GM23338 (cell line): ENCODE measurements at regions not wholly inside any gene's neighbourhood (a gene's known extent, or its start where the extent isn't known, plus 50 kb on each side); places are given as distances from the start of the nearest gene placed in this dataset.

Experiments used
- ATAC-seq: fragments of 200-7000 bp; cut with Tn5 transposase; 3 replicates; pipeline ENCODE4 v1.9.1; 2020
- DNase-seq: peaks from one replicate; pipeline ENCODE4 v3.0.0-alpha.2; 2015; ENCODE audit warnings: low spot score
- H2AFZ ChIP-seq: fragments of 200-600 bp; sonication (generic); 2 replicates; pipeline ENCODE4 v1.8.0; 2016; ENCODE audit warnings: antibody characterized with exemption, mild to moderate bottlenecking, moderate library complexity
- H3F3A ChIP-seq: fragments of 200-600 bp; sonication (generic); replicated peaks from 2 replicates; pipeline ENCODE4 v1.8.0; 2017; ENCODE audit warnings: antibody characterized with exemption, mixed run types, low read depth
- H3K27ac ChIP-seq: fragments of 200-600 bp; sonication (generic); 2 replicates; pipeline ENCODE4 v1.6.1; 2016; ENCODE audit warnings: low read depth
- H3K27me3 ChIP-seq: fragments of 200-600 bp; sonication (generic); 2 replicates; pipeline ENCODE4 v1.8.0; 2016; ENCODE audit warnings: mild to moderate bottlenecking, mixed run types, moderate library complexity; ENCODE audit not compliant: insufficient read depth
- H3K36me3 ChIP-seq: fragments of 200-600 bp; sonication (generic); 2 replicates; pipeline ENCODE4 v1.8.0; 2016; ENCODE audit warnings: mild to moderate bottlenecking; ENCODE audit not compliant: insufficient read depth
- H3K4me1 ChIP-seq: fragments of 200-600 bp; sonication (generic); 2 replicates; pipeline ENCODE4 v1.8.0; 2016; ENCODE audit warnings: mild to moderate bottlenecking, moderate library complexity; ENCODE audit not compliant: insufficient read depth
- H3K4me2 ChIP-seq: fragments of 200-600 bp; sonication (generic); 2 replicates; pipeline ENCODE4 v1.7.1; 2017; ENCODE audit warnings: mixed run types
- H3K4me3 ChIP-seq: fragments of 200-600 bp; sonication (generic); 2 replicates; pipeline ENCODE4 v1.6.1; 2016; ENCODE audit warnings: mixed run types
- H3K79me2 ChIP-seq: fragments of 200-600 bp; sonication (generic); replicated peaks from 2 replicates; pipeline ENCODE4 v1.8.0; 2017; ENCODE audit warnings: mild to moderate bottlenecking; ENCODE audit not compliant: insufficient read depth
- H3K9me2 ChIP-seq: fragments of 200-600 bp; sonication (generic); 2 replicates; pipeline ENCODE4 v1.8.0; 2017; ENCODE audit not compliant: insufficient read depth
- H4K20me1 ChIP-seq: fragments of 200-600 bp; sonication (generic); replicated peaks from 2 replicates; pipeline ENCODE4 v1.8.0; 2017; ENCODE audit warnings: mild to moderate bottlenecking; ENCODE audit not compliant: insufficient read depth
- H3K27ac Mint-ChIP-seq: 2 replicates; pipeline ENCODE4 v1.8.0; 2020; ENCODE audit warnings: inconsistent platforms, mild to moderate bottlenecking, moderate library complexity, mixed read lengths
- H3K27me3 Mint-ChIP-seq: 3 replicates; pipeline ENCODE4 v1.8.0; 2022; ENCODE audit warnings: low read depth, mild to moderate bottlenecking, moderate library complexity, mixed read lengths, inconsistent platforms; ENCODE audit not compliant: insufficient read depth, poor library complexity
- H3K36me3 Mint-ChIP-seq: 3 replicates; pipeline ENCODE4 v1.8.0; 2021; ENCODE audit warnings: low read depth, mild to moderate bottlenecking, inconsistent platforms, moderate library complexity, mixed read lengths
- H3K4me1 Mint-ChIP-seq: 3 replicates; pipeline ENCODE4 v1.8.0; 2020; ENCODE audit warnings: mild to moderate bottlenecking, inconsistent platforms, mixed read lengths
- H3K4me3 Mint-ChIP-seq: 3 replicates; pipeline ENCODE4 v1.8.0; 2021; ENCODE audit warnings: moderate library complexity, mild to moderate bottlenecking, inconsistent platforms, mixed read lengths
- H3K9me3 Mint-ChIP-seq: 3 replicates; pipeline ENCODE4 v1.8.0; 2020; ENCODE audit warnings: moderate library complexity, mild to moderate bottlenecking, inconsistent platforms, mixed read lengths
- CREB1 ChIP-seq: fragments of 250-450 bp; sonication (Bioruptor Pico); IDR thresholded peaks from 2 replicates; pipeline ENCODE4 v1.5.0; 2020; ENCODE audit warnings: low read depth, mild to moderate bottlenecking, moderate library complexity
- EZH2phosphoT487 ChIP-seq: fragments of 200-600 bp; sonication (generic); IDR thresholded peaks from one replicate; pipeline ENCODE4 v1.8.1; 2018; ENCODE audit warnings: antibody characterized with exemption; ENCODE audit not compliant: unreplicated experiment
- POLR2AphosphoS5 ChIP-seq: IDR thresholded peaks from 2 replicates; pipeline ENCODE4 v1.6.1; 2016; ENCODE audit warnings: antibody characterized with exemption, low read depth
- ZNF114 ChIP-seq: fragments of 250-450 bp; sonication (Bioruptor Pico); IDR thresholded peaks from 2 replicates; pipeline ENCODE4 v1.5.0; 2020; ENCODE audit warnings: mild to moderate bottlenecking, moderate library complexity
- ZNF331 ChIP-seq: fragments of 250-450 bp; sonication (Bioruptor Pico); IDR thresholded peaks from 2 replicates; pipeline ENCODE4 v1.5.0; 2020; ENCODE audit warnings: low read depth, mild to moderate bottlenecking, moderate library complexity
- TF ChIP-seq, protein P1 (sequence below): fragments of 250-450 bp; sonication (Bioruptor Pico); IDR thresholded peaks from 2 replicates; pipeline ENCODE4 v1.5.0; 2020; ENCODE audit warnings: mild to moderate bottlenecking, moderate library complexity
- TF ChIP-seq, protein P2 (sequence below): IDR thresholded peaks from one replicate; pipeline ENCODE4 v1.6.1; 2018; ENCODE audit warnings: antibody characterized with exemption; ENCODE audit not compliant: unreplicated experiment
- TF ChIP-seq, protein P3 (sequence below): IDR thresholded peaks from 2 replicates; pipeline ENCODE4 v1.6.1; 2016; ENCODE audit warnings: antibody characterized with exemption

DNA sequence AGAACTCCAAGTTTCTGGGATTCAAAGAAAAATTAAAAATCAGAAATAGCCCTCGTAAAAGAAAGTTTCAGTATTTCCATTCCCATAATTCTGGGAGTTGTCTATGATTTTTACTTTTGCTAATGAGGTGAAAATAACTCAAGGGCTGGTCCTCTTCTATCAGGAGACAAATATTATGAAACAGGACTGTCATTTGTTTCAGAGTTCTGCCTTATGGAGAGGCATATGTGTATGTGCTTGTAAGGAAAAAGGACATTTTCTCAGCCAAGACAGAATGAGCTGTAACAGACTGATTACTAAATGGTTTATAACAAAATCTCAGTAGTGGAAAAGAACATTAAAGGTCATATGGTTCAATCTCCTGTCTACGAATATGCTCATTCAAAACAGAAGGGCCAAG, 59.0 kb upstream of the TAB3 start:
- Mint-ChIP-seq H3K4me3 (no peak overlapping the region), H3K9me3 (peaks cover 4% of the 10 kb centered on the region; the same call in 2 of the 3 replicates), H3K27ac (no peak overlapping the region), H3K36me3 (no peaks in the 10 kb centered on the region), H3K4me1 (no peaks in the 10 kb centered on the region), H3K27me3 (no peaks in the 10 kb centered on the region)
- DNase-seq: no peak
- H3K27me3 ChIP-seq: no peaks in the 10 kb centered on the region
- no peaks in the 10 kb centered on the region for H3F3A ChIP-seq
- no peaks in the 10 kb centered on the region for H4K20me1 ChIP-seq
- no peaks in the 10 kb centered on the region for H3K9me2 ChIP-seq
- no peak overlapping the region for H3K4me2 ChIP-seq
- no peaks in the 10 kb centered on the region for H3K79me2 ChIP-seq
- no peak overlapping the region for H3K4me3 ChIP-seq
- ATAC-seq: no peak
- no peak overlapping the region for H3K27ac ChIP-seq
- TF ChIP-seq ZNF331: no peak
- TF ChIP-seq CREB1 (CRISPR knock-in tag): no peak
- no peak overlapping the region for H2AFZ ChIP-seq
- H3K4me1 ChIP-seq: no peaks in the 10 kb centered on the region
- no peaks in the 10 kb centered on the region for H3K36me3 ChIP-seq

DNA sequence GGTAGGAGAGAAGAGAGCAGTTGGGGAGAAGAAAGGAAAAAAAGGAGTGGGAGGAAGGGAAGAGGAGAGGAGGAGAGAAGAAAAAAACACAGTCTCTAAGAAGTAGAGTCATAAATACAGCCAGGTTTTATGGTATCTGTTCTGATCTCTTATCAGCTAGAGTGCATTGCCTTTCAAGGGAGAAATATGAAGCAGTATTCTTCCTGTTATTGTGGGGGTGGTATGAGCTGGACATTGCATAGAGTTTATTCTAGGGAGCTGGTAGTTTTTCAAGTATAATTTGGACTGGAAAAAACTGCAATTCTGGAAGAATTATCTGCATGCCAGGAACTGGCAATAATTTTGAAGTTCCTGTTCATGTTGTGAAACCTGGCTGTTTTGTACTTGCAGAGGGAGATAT, 54.9 kb upstream of the TAB3 start:
- no peaks in the 10 kb centered on the region for H3K36me3 Mint-ChIP-seq
- Histone ChIP-seq H3K4me2 (no peak overlapping the region), H3K9me2 (no peaks in the 10 kb centered on the region), H3K36me3 (no peaks in the 10 kb centered on the region), H3K4me1 (no peaks in the 10 kb centered on the region), H3F3A (no peaks in the 10 kb centered on the region), H3K79me2 (no peaks in the 10 kb centered on the region), H2AFZ (no peak overlapping the region), H3K4me3 (no peak overlapping the region), H4K20me1 (no peaks in the 10 kb centered on the region), H3K27ac (no peak overlapping the region), H3K27me3 (no peaks in the 10 kb centered on the region)
- no peaks in the 10 kb centered on the region for H3K27me3 Mint-ChIP-seq
- DNase-seq (no peak), ATAC-seq (no peak)
- no peak for TF ChIP-seq CREB1 (CRISPR knock-in tag)
- no peak for TF ChIP-seq POLR2AphosphoS5
- TF ChIP-seq, protein P1, sequence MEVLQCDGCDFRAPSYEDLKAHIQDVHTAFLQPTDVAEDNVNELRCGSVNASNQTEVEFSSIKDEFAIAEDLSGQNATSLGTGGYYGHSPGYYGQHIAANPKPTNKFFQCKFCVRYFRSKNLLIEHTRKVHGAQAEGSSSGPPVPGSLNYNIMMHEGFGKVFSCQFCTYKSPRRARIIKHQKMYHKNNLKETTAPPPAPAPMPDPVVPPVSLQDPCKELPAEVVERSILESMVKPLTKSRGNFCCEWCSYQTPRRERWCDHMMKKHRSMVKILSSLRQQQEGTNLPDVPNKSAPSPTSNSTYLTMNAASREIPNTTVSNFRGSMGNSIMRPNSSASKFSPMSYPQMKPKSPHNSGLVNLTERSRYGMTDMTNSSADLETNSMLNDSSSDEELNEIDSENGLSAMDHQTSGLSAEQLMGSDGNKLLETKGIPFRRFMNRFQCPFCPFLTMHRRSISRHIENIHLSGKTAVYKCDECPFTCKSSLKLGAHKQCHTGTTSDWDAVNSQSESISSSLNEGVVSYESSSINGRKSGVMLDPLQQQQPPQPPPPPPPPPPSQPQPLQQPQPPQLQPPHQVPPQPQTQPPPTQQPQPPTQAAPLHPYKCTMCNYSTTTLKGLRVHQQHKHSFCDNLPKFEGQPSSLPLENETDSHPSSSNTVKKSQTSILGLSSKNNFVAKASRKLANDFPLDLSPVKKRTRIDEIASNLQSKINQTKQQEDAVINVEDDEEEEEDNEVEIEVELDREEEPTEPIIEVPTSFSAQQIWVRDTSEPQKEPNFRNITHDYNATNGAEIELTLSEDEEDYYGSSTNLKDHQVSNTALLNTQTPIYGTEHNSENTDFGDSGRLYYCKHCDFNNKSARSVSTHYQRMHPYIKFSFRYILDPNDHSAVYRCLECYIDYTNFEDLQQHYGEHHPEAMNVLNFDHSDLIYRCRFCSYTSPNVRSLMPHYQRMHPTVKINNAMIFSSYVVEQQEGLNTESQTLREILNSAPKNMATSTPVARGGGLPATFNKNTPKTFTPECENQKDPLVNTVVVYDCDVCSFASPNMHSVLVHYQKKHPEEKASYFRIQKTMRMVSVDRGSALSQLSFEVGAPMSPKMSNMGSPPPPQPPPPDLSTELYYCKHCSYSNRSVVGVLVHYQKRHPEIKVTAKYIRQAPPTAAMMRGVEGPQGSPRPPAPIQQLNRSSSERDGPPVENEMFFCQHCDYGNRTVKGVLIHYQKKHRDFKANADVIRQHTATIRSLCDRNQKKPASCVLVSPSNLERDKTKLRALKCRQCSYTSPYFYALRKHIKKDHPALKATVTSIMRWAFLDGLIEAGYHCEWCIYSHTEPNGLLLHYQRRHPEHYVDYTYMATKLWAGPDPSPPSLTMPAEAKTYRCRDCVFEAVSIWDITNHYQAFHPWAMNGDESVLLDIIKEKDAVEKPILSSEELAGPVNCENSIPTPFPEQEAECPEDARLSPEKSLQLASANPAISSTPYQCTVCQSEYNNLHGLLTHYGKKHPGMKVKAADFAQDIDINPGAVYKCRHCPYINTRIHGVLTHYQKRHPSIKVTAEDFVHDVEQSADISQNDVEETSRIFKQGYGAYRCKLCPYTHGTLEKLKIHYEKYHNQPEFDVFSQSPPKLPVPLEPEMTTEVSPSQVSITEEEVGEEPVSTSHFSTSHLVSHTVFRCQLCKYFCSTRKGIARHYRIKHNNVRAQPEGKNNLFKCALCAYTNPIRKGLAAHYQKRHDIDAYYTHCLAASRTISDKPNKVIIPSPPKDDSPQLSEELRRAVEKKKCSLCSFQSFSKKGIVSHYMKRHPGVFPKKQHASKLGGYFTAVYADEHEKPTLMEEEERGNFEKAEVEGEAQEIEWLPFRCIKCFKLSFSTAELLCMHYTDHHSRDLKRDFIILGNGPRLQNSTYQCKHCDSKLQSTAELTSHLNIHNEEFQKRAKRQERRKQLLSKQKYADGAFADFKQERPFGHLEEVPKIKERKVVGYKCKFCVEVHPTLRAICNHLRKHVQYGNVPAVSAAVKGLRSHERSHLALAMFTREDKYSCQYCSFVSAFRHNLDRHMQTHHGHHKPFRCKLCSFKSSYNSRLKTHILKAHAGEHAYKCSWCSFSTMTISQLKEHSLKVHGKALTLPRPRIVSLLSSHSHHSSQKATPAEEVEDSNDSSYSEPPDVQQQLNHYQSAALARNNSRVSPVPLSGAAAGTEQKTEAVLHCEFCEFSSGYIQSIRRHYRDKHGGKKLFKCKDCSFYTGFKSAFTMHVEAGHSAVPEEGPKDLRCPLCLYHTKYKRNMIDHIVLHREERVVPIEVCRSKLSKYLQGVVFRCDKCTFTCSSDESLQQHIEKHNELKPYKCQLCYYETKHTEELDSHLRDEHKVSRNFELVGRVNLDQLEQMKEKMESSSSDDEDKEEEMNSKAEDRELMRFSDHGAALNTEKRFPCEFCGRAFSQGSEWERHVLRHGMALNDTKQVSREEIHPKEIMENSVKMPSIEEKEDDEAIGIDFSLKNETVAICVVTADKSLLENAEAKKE (CRISPR knock-in tag): no peak
- TF ChIP-seq ZNF114: no peak
- TF ChIP-seq, protein P2, sequence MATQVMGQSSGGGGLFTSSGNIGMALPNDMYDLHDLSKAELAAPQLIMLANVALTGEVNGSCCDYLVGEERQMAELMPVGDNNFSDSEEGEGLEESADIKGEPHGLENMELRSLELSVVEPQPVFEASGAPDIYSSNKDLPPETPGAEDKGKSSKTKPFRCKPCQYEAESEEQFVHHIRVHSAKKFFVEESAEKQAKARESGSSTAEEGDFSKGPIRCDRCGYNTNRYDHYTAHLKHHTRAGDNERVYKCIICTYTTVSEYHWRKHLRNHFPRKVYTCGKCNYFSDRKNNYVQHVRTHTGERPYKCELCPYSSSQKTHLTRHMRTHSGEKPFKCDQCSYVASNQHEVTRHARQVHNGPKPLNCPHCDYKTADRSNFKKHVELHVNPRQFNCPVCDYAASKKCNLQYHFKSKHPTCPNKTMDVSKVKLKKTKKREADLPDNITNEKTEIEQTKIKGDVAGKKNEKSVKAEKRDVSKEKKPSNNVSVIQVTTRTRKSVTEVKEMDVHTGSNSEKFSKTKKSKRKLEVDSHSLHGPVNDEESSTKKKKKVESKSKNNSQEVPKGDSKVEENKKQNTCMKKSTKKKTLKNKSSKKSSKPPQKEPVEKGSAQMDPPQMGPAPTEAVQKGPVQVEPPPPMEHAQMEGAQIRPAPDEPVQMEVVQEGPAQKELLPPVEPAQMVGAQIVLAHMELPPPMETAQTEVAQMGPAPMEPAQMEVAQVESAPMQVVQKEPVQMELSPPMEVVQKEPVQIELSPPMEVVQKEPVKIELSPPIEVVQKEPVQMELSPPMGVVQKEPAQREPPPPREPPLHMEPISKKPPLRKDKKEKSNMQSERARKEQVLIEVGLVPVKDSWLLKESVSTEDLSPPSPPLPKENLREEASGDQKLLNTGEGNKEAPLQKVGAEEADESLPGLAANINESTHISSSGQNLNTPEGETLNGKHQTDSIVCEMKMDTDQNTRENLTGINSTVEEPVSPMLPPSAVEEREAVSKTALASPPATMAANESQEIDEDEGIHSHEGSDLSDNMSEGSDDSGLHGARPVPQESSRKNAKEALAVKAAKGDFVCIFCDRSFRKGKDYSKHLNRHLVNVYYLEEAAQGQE: no peak
- no peak for TF ChIP-seq EZH2phosphoT487
- TF ChIP-seq, protein P3, sequence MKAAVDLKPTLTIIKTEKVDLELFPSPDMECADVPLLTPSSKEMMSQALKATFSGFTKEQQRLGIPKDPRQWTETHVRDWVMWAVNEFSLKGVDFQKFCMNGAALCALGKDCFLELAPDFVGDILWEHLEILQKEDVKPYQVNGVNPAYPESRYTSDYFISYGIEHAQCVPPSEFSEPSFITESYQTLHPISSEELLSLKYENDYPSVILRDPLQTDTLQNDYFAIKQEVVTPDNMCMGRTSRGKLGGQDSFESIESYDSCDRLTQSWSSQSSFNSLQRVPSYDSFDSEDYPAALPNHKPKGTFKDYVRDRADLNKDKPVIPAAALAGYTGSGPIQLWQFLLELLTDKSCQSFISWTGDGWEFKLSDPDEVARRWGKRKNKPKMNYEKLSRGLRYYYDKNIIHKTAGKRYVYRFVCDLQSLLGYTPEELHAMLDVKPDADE: no peak
- no peaks in the 10 kb centered on the region; the same call in 2 of the 3 replicates for H3K4me1 Mint-ChIP-seq
- H3K4me3 Mint-ChIP-seq: no peak overlapping the region
- H3K9me3 Mint-ChIP-seq: no peaks in the 10 kb centered on the region; the same call in 2 of the 3 replicates
- no peak overlapping the region for H3K27ac Mint-ChIP-seq
